ENCODE measurements at regions not wholly inside any gene's neighbourhood (a gene's known extent, or its start where the extent isn't known, plus 50 kb on each side); places are given as distances from the start of the nearest gene placed in this dataset.
"Not testable (repeated sequence)": the region's sequence is repeated elsewhere in the genome, so short reads cannot be mapped to it uniquely, and the experiment has no call there.

GRCh38 chr12:127984386-127985055 is 282.4 kb upstream of the TMEM132C start:
- no peak for DNase-seq (ENCODE audit: low read depth in 3 of 3)

- no peak for DNase-seq (ENCODE audit: low read depth in 3 of 3)
These were observed 279.6 kb upstream of the TMEM132C start for GRCh38 chr12:127987199-127987901.

- no peak for DNase-seq (ENCODE audit: low read depth in 3 of 3)
These were observed 275.5 kb upstream of the TMEM132C start for GRCh38 chr12:127991485-127991884.

GRCh38 chr12:127998988-127999387 is 268.0 kb upstream of the TMEM132C start:
- no peak for DNase-seq (ENCODE audit: low read depth in 3 of 3)

GRCh38 chr12:128004383-128004938 is 262.5 kb upstream of the TMEM132C start:
- DNase-seq (ENCODE audit: low read depth in 3 of 3) = no peak

- no peak for DNase-seq (ENCODE audit: low read depth in 3 of 3)
These were observed 259.7 kb upstream of the TMEM132C start for GRCh38 chr12:128007250-128007649.

- no peak for DNase-seq (ENCODE audit: low read depth in 3 of 3)
These were observed 258.6 kb upstream of the TMEM132C start for GRCh38 chr12:128008341-128008740.

GRCh38 chr12:128009108-128009507 is 257.9 kb upstream of the TMEM132C start:
- DNase-seq (ENCODE audit: low read depth in 3 of 3) = no peak

- DNase-seq (ENCODE audit: low read depth in 3 of 3) = no peak
These were observed 254.9 kb upstream of the TMEM132C start for GRCh38 chr12:128012110-128012509.

GRCh38 chr12:128015276-128015675 is 251.7 kb upstream of the TMEM132C start:
- no peak for DNase-seq (ENCODE audit: low read depth in 3 of 3)

- DNase-seq (ENCODE audit: low read depth in 3 of 3) = no peak
These were observed 248.9 kb upstream of the TMEM132C start for GRCh38 chr12:128018067-128018466.

GRCh38 chr12:128019996-128020544 is 246.9 kb upstream of the TMEM132C start:
- no peak for DNase-seq (ENCODE audit: low read depth in 3 of 3)

- no peak for DNase-seq (ENCODE audit: low read depth in 3 of 3)
These were observed 245.4 kb upstream of the TMEM132C start for GRCh38 chr12:128021561-128021960.

GRCh38 chr12:128025589-128026245 is 241.3 kb upstream of the TMEM132C start:
- DNase-seq (ENCODE audit: low read depth in 3 of 3) = no peak

- no peak for DNase-seq (ENCODE audit: low read depth in 3 of 3)
These were observed 240.0 kb upstream of the TMEM132C start for GRCh38 chr12:128026696-128027574.

GRCh38 chr12:128033473-128033872 is 233.5 kb upstream of the TMEM132C start:
- DNase-seq (ENCODE audit: low read depth in 3 of 3) = no peak

GRCh38 chr12:128040971-128041370 is 226.0 kb upstream of the TMEM132C start:
- no peak for DNase-seq (ENCODE audit: low read depth in 3 of 3)

- DNase-seq (ENCODE audit: low read depth in 3 of 3) = not testable (repeated sequence)
These were observed 224.7 kb upstream of the TMEM132C start for GRCh38 chr12:128042283-128042682.

- DNase-seq (ENCODE audit: low read depth in 3 of 3) = no peak
These were observed 224.1 kb upstream of the TMEM132C start for GRCh38 chr12:128042825-128043224.

GRCh38 chr12:128043317-128043716 is 223.7 kb upstream of the TMEM132C start:
- no peak for DNase-seq (ENCODE audit: low read depth in 3 of 3)
